ENCODE measurements at regions not wholly inside any gene's neighbourhood (a gene's known extent, or its start where the extent isn't known, plus 50 kb on each side); places are given as distances from the start of the nearest gene placed in this dataset.
A peak's percentile ranks its signal among the peaks of the same experiment; 100 is the strongest.

DNA sequence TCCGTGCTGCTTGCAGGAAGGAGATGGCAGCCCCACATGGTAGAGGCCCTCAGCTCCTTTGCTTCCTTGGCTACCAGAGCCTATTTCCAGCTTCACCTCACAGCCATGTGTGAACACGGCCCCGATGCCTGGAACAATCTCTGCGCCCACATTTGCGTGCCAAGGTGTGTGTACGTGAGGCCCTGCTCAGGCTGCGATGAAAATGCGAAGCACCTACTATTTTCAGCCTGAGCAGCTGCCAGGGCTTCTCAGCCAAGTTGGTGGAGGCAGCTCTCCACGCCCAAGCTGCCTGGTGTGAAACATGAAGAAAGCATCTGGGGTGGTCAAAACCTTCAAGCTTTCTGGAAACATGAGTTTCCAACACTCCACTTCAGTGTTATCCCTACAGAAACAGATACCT lies 177.8 kb upstream of the EGLN3 start:
- Histone ChIP-seq H3K9me3 (ENCODE audit: control insufficient read depth in 2 of 3, low read length in 3 of 3) (no peaks in the 10 kb centered on the region), H3K27me3 (ENCODE audit: control insufficient read depth in 2 of 2, insufficient read depth in 2 of 2, low read length in 2 of 2) (no peaks in the 10 kb centered on the region), H3K36me3 (ENCODE audit: control insufficient read depth in 2 of 3, insufficient read depth in 3 of 3, low read length in 3 of 3) (no peaks in the 10 kb centered on the region), H3K27ac (ENCODE audit: low read depth, low read length) (no peak overlapping the region), H3K4me1 (ENCODE audit: control insufficient read depth in 2 of 2, insufficient read depth in 2 of 2, low read length in 2 of 2) (no peaks in the 10 kb centered on the region), H3K4me3 (ENCODE audit: low read length) (no peak overlapping the region)
- DNase-seq (no peak), ATAC-seq (no peak)
- peaks cover 0 to 4% (median 0%) of the 10 kb centered on the region in 11 donors for H3K9me3 Mint-ChIP-seq
- intact Hi-C loops (cut with micrococcal nuclease), result no loop called here
- ChIA-PET CTCF (no interaction called here), POLR2A (no interaction called here)
- peaks cover 0 to 9% (median 6%) of the 10 kb centered on the region in 5 donors for H3K27me3 Mint-ChIP-seq
- no peaks in the 10 kb centered on the region for H3K4me1 Mint-ChIP-seq
- no peak overlapping the region for H3K4me3 Mint-ChIP-seq
- H3K36me3 Mint-ChIP-seq, result no peaks in the 10 kb centered on the region
- no peak overlapping the region for H3K27ac Mint-ChIP-seq

DNA sequence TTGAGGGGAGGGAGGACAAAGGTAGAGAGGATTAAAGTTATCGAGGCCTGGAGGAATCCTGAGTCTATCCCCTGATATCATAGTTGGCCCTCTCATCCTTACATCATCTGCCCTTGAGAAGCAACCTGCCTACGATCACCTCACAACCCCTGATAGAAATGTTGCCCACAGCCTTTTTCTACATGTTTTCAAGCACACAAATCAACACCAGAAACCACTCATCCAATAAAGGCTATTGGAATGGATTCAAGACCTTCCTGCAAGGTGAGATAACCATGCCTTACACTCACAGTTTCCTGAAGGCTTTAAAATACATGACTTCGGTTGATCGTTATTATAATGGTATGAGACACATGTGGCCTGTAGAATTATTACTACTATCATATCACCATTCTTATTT lies 175.7 kb upstream of the EGLN3 start:
- H3K36me3 Mint-ChIP-seq, result no peaks in the 10 kb centered on the region
- Histone ChIP-seq H3K27ac (ENCODE audit: low read depth, low read length) (no peak overlapping the region), H3K9me3 (ENCODE audit: control insufficient read depth in 2 of 3, low read length in 3 of 3) (no peaks in the 10 kb centered on the region), H3K27me3 (ENCODE audit: control insufficient read depth in 2 of 2, insufficient read depth in 2 of 2, low read length in 2 of 2) (no peaks in the 10 kb centered on the region), H3K36me3 (ENCODE audit: control insufficient read depth in 2 of 3, insufficient read depth in 3 of 3, low read length in 3 of 3) (no peaks in the 10 kb centered on the region), H3K4me1 (ENCODE audit: control insufficient read depth in 2 of 2, insufficient read depth in 2 of 2, low read length in 2 of 2) (no peaks in the 10 kb centered on the region), H3K4me3 (ENCODE audit: low read length) (no peak overlapping the region)
- no peaks in the 10 kb centered on the region for H3K4me1 Mint-ChIP-seq
- DNase-seq (no peak), ATAC-seq (no peak)
- intact Hi-C loops (cut with micrococcal nuclease), result no loop called here
- H3K27ac Mint-ChIP-seq, result no peak overlapping the region
- H3K4me3 Mint-ChIP-seq, result no peak overlapping the region
- ChIA-PET POLR2A (no interaction called here), CTCF (no interaction called here)
- peaks cover 0 to 1% (median 0%) of the 10 kb centered on the region in 11 donors for H3K9me3 Mint-ChIP-seq
- H3K27me3 Mint-ChIP-seq, result peaks cover 0 to 18% (median 4%) of the 10 kb centered on the region in 5 donors

DNA sequence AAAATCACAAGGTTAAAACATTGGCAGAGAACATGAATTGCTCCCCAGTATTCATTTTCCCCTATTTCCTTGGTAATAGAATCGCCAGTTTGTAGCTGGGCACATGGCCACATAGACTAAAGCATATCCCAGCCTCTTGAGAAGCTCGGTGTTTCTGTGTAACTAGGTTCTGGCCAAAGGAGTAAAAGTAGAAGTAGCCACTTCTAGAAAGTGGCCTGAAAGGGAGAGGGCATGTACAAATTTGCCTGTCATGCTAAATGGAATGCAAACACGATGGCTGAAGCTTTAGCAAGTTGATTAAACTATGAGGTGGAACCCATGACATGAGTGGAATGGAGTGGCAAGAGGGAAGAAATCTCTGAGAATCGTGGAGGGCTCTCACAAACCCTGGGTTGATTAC lies 173.7 kb upstream of the EGLN3 start:
- Histone ChIP-seq H3K4me3 (ENCODE audit: low read length) (no peak overlapping the region), H3K36me3 (ENCODE audit: control insufficient read depth in 2 of 3, insufficient read depth in 3 of 3, low read length in 3 of 3) (no peaks in the 10 kb centered on the region), H3K27me3 (ENCODE audit: control insufficient read depth in 2 of 2, insufficient read depth in 2 of 2, low read length in 2 of 2) (no peaks in the 10 kb centered on the region), H3K4me1 (ENCODE audit: control insufficient read depth in 2 of 2, insufficient read depth in 2 of 2, low read length in 2 of 2) (no peaks in the 10 kb centered on the region), H3K9me3 (ENCODE audit: control insufficient read depth in 2 of 3, low read length in 3 of 3) (no peaks in the 10 kb centered on the region), H3K27ac (ENCODE audit: low read depth, low read length) (no peak overlapping the region)
- ChIA-PET CTCF (no interaction called here), POLR2A (no interaction called here)
- ATAC-seq (no peak), DNase-seq (no peak)
- Mint-ChIP-seq H3K4me3 (no peak overlapping the region), H3K27ac (no peak overlapping the region), H3K9me3 (peaks cover 0 to 1% (median 0%) of the 10 kb centered on the region in 11 donors), H3K4me1 (no peaks in the 10 kb centered on the region), H3K36me3 (no peaks in the 10 kb centered on the region), H3K27me3 (peaks cover 0 to 18% (median 4%) of the 10 kb centered on the region in 5 donors)
- intact Hi-C loops (cut with micrococcal nuclease), result no loop called here

DNA sequence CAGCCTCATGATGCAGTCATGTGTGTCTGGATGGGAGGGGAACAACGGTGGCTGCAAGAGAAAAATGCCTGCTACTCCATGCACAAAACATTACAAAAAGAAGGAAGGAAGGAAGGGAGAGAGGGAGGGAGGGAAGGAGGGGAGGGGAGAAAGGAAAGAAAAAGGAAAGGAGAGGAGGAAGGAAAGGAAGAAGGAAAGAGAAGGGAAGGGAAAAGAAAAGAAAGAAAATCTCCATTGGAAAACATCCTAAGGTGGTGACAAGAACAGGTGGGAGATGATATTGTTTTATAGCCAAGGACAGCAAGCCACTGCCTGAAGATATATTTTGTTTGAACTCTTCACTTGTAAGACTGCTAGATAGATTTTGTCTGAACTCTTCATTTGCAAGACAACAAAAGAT lies 171.8 kb upstream of the EGLN3 start:
- Histone ChIP-seq H3K9me3 (ENCODE audit: control insufficient read depth in 2 of 3, low read length in 3 of 3) (no peaks in the 10 kb centered on the region), H3K27me3 (ENCODE audit: control insufficient read depth in 2 of 2, insufficient read depth in 2 of 2, low read length in 2 of 2) (no peaks in the 10 kb centered on the region), H3K4me1 (ENCODE audit: control insufficient read depth in 2 of 2, insufficient read depth in 2 of 2, low read length in 2 of 2) (no peaks in the 10 kb centered on the region), H3K36me3 (ENCODE audit: control insufficient read depth in 2 of 3, insufficient read depth in 3 of 3, low read length in 3 of 3) (no peaks in the 10 kb centered on the region), H3K4me3 (ENCODE audit: low read length) (no peak overlapping the region), H3K27ac (ENCODE audit: low read depth, low read length) (no peak overlapping the region)
- Mint-ChIP-seq H3K36me3 (no peaks in the 10 kb centered on the region), H3K27me3 (peaks cover 0 to 20% (median 4%) of the 10 kb centered on the region in 5 donors), H3K27ac (no peak overlapping the region), H3K9me3 (peaks cover 0 to 1% (median 0%) of the 10 kb centered on the region in 11 donors), H3K4me3 (no peak overlapping the region), H3K4me1 (no peaks in the 10 kb centered on the region)
- ATAC-seq (no peak), DNase-seq (no peak)
- intact Hi-C loops (cut with micrococcal nuclease), result no loop called here
- POLR2A ChIA-PET, result no interaction called here
- CTCF ChIA-PET, result no interaction called here

DNA sequence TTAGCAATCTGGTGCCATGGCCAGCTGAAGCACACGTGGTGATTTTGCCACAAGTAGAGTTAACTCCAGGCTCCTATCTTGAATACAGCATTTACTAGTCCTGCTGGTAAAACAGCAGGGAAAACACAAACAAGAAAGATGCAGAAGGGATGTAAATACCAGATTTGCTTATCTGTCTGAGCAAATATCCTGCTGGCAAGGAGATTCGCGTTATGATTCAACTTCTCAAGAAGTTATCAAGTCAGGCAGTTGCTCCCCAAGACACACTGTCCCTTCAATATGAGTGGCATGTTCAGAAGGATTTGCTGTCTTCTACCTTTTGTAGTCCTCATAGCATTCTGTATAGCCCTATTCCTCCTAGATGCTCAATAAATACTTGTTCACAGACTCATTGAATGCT lies 171.2 kb upstream of the EGLN3 start:
- CTCF ChIA-PET, result no interaction called here
- Histone ChIP-seq H3K4me1 (ENCODE audit: control insufficient read depth in 2 of 2, insufficient read depth in 2 of 2, low read length in 2 of 2) (no peaks in the 10 kb centered on the region), H3K9me3 (ENCODE audit: control insufficient read depth in 2 of 3, low read length in 3 of 3) (no peaks in the 10 kb centered on the region), H3K27ac (ENCODE audit: low read depth, low read length) (no peak overlapping the region), H3K4me3 (ENCODE audit: low read length) (no peak overlapping the region), H3K36me3 (ENCODE audit: control insufficient read depth in 2 of 3, insufficient read depth in 3 of 3, low read length in 3 of 3) (no peaks in the 10 kb centered on the region), H3K27me3 (ENCODE audit: control insufficient read depth in 2 of 2, insufficient read depth in 2 of 2, low read length in 2 of 2) (no peaks in the 10 kb centered on the region)
- no peak for DNase-seq
- Mint-ChIP-seq H3K27me3 (peaks cover 0 to 22% (median 4%) of the 10 kb centered on the region in 5 donors), H3K4me3 (no peak overlapping the region), H3K36me3 (no peaks in the 10 kb centered on the region), H3K9me3 (peaks cover 0 to 1% (median 0%) of the 10 kb centered on the region in 11 donors), H3K4me1 (no peaks in the 10 kb centered on the region), H3K27ac (no peak overlapping the region)
- ATAC-seq, result no peak
- intact Hi-C loops (cut with micrococcal nuclease), result no loop called here
- POLR2A ChIA-PET, result no interaction called here

DNA sequence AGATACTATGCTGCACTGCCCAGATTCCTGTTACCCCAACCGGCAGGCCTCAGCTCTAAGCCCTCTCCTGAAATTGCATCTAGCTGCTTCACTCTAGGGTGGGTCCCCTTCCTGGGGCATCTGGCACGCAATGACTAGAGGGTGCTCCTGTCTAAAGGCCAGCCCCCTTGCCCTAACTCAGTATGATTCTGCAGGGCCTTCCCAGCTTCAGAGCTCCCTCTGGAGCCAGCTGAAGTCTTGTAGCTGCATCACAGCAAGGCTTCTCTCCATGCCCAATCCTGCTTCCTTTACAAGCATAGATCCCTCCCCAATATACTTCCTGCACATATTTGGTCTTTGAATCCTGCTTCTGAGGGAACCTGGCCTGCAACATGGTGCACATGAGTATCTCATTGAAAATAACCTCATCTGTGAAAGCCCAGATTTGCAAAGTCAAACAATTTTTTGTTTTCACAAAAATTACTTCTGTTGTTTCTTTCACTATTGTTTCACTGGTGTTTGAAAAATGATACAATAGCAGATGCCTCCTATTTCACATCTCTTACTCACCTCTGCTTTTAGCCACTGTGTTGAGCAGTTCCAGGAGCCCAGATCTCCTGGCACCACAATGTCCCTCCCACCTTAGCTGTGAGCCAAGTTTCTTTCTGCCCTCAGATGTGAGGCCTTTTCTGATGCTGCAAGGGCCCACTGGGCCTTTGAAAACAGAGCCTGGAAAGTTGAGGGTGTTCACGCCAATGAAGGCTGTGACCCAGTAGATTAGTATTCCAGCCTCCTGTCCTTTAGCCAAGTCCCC lies 169.5 kb upstream of the EGLN3 start:
- no peaks in the 10 kb centered on the region for H3K4me1 ChIP-seq (ENCODE audit: control insufficient read depth in 2 of 2, insufficient read depth in 2 of 2, low read length in 2 of 2)
- intact Hi-C loops (cut with micrococcal nuclease), result no loop called here
- H3K36me3 Mint-ChIP-seq, result no peaks in the 10 kb centered on the region
- ATAC-seq (no peak), DNase-seq (no peak)
- no peaks in the 10 kb centered on the region for H3K9me3 ChIP-seq (ENCODE audit: control insufficient read depth in 2 of 3, low read length in 3 of 3)
- peaks cover 0 to 5% (median 2%) of the 10 kb centered on the region in 11 donors for H3K9me3 Mint-ChIP-seq
- no peak overlapping the region for H3K4me3 ChIP-seq (ENCODE audit: low read length)
- no peaks in the 10 kb centered on the region for H3K36me3 ChIP-seq (ENCODE audit: control insufficient read depth in 2 of 3, insufficient read depth in 3 of 3, low read length in 3 of 3)
- POLR2A ChIA-PET, result no interaction called here
- CTCF ChIA-PET, result no interaction called here
- no peaks in the 10 kb centered on the region for H3K4me1 Mint-ChIP-seq
- H3K27me3 Mint-ChIP-seq, result peaks cover 0 to 33% (median 5%) of the 10 kb centered on the region in 5 donors
- H3K27ac Mint-ChIP-seq, result peak overlapping the region in 1 of 9 donors; percentile 35
- no peaks in the 10 kb centered on the region for H3K27me3 ChIP-seq (ENCODE audit: control insufficient read depth in 2 of 2, insufficient read depth in 2 of 2, low read length in 2 of 2)
- no peak overlapping the region for H3K27ac ChIP-seq (ENCODE audit: low read depth, low read length)
- no peak overlapping the region for H3K4me3 Mint-ChIP-seq

DNA sequence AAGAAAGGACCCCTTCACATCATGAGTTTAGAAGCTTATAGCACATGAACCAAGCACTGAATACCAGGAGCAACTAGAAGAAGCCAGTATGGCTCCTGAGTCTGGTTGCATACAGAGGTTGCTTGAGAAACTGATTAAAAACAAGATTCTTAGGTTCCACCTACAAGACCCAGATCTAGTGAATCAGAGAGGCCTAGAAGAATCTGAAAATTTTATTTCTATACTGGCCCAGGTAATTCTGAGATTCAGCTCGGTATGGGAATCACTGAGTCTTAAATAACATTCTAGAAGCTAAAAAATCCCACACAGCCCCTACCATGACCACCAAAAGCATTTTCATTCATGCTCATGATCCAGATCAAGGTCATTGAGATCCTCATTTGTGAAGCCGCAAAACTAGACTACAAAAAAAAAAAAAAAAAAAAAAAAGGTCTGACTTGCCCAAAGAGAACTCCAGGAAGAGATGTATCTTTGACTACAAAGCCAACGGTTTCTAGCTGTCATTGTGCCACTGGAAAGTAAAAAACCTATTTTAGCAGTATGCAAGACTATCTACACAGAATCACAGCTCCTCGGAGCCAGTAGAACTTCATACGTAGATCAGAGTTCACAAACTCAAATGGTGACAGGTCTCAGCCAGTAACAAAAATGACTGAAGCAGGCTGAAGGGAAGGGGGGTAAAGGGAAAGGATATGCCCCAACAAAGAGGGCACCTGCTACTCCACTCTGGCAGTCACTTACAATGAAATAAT lies 168.4 kb upstream of the EGLN3 start:
- Histone ChIP-seq H3K4me1 (ENCODE audit: control insufficient read depth in 2 of 2, insufficient read depth in 2 of 2, low read length in 2 of 2) (no peaks in the 10 kb centered on the region), H3K36me3 (ENCODE audit: control insufficient read depth in 2 of 3, insufficient read depth in 3 of 3, low read length in 3 of 3) (no peaks in the 10 kb centered on the region), H3K27ac (ENCODE audit: low read depth, low read length) (no peak overlapping the region), H3K9me3 (ENCODE audit: control insufficient read depth in 2 of 3, low read length in 3 of 3) (no peaks in the 10 kb centered on the region), H3K4me3 (ENCODE audit: low read length) (no peak overlapping the region), H3K27me3 (ENCODE audit: control insufficient read depth in 2 of 2, insufficient read depth in 2 of 2, low read length in 2 of 2) (no peaks in the 10 kb centered on the region)
- Mint-ChIP-seq H3K4me3 (no peak overlapping the region), H3K36me3 (no peaks in the 10 kb centered on the region), H3K27ac (peak overlapping the region in 1 of 9 donors; percentile 11), H3K27me3 (peaks cover 0 to 38% (median 5%) of the 10 kb centered on the region in 5 donors), H3K9me3 (peaks cover 0 to 8% (median 2%) of the 10 kb centered on the region in 11 donors), H3K4me1 (no peaks in the 10 kb centered on the region)
- POLR2A ChIA-PET, result no interaction called here
- CTCF ChIA-PET, result no interaction called here
- intact Hi-C loops (cut with micrococcal nuclease), result no loop called here
- DNase-seq (no peak), ATAC-seq (no peak)
